Esophagus (tissue), 2 donors: ENCODE measurements at regions not wholly inside any gene's neighbourhood (a gene's known extent, or its start where the extent isn't known, plus 50 kb on each side); places are given as distances from the start of the nearest gene placed in this dataset.

Experiments used
- H3K27ac ChIP-seq, 2 donors: one replicate each; pipeline ENCODE4 v1.5.1; 2013; ENCODE audit warnings: low read depth in 2 of 2, mild to moderate bottlenecking in 2 of 2, inconsistent platforms in 1 of 2, low read length in 1 of 2, moderate library complexity in 1 of 2
- H3K27me3 ChIP-seq, 2 donors: one replicate each; pipeline ENCODE4 v1.6.1; 2013; ENCODE audit warnings: low read length in 2 of 2, control low read depth in 1 of 2, mild to moderate bottlenecking in 1 of 2; ENCODE audit not compliant: insufficient read depth in 2 of 2, control insufficient read depth in 1 of 2
- H3K36me3 ChIP-seq, 2 donors: one replicate each; pipeline ENCODE4 v1.6.1; 2013; ENCODE audit warnings: low read length in 1 of 2; ENCODE audit not compliant: control insufficient read depth in 2 of 2, insufficient read depth in 2 of 2
- H3K4me1 ChIP-seq, 2 donors: one replicate each; pipeline ENCODE4 v1.6.1; 2013; ENCODE audit warnings: low read length in 1 of 2; ENCODE audit not compliant: control insufficient read depth in 2 of 2, insufficient read depth in 2 of 2
- H3K4me3 ChIP-seq, 2 donors: one replicate each; pipeline ENCODE4 v1.5.1; 2013; ENCODE audit warnings: low read length in 2 of 2, mild to moderate bottlenecking in 2 of 2, low read depth in 1 of 2, moderate library complexity in 1 of 2
- H3K9me3 ChIP-seq, 2 donors: one replicate each; pipeline ENCODE4 v1.6.1; 2013; ENCODE audit warnings: mild to moderate bottlenecking in 2 of 2, low read depth in 1 of 2, low read length in 1 of 2, moderate library complexity in 1 of 2; ENCODE audit not compliant: control insufficient read depth in 2 of 2, insufficient read depth in 1 of 2
- WGBS, 2 donors: extraction: QIAGEN DNeasy Blood & Tissue Kit; methylation state at CpG; one replicate each; pipeline ENCODE4 v1.1.7; 2013; 5-methylcytosine and 5-hydroxymethylcytosine counted together
- donor health status: healthy with polysubstance abuse.
- donor health status: Bipolar disorder and iron deficiency.

GRCh38 chr2:150020221-150020620 lies 432.6 kb upstream of the MMADHC start:
- no peaks in the 10 kb centered on the region for H3K36me3 ChIP-seq
- no peak overlapping the region for H3K4me3 ChIP-seq
- H3K27ac ChIP-seq, result no peak overlapping the region
- no peaks in the 10 kb centered on the region for H3K27me3 ChIP-seq
- WGBS, 2 donors, result 83 to 87% methylated on average over 1 of the region's 1 CpG
- no peaks in the 10 kb centered on the region for H3K4me1 ChIP-seq
- H3K9me3 ChIP-seq, result no peaks in the 10 kb centered on the region

GRCh38 chr2:150019063-150019462 lies 431.5 kb upstream of the MMADHC start:
- no peak overlapping the region for H3K4me3 ChIP-seq
- no peaks in the 10 kb centered on the region for H3K9me3 ChIP-seq
- 93 to 97% methylated on average over 3 of the region's 3 CpGs for WGBS, 2 donors
- no peaks in the 10 kb centered on the region for H3K36me3 ChIP-seq
- no peaks in the 10 kb centered on the region for H3K27me3 ChIP-seq
- H3K27ac ChIP-seq, result no peak overlapping the region
- no peaks in the 10 kb centered on the region for H3K4me1 ChIP-seq

DNA sequence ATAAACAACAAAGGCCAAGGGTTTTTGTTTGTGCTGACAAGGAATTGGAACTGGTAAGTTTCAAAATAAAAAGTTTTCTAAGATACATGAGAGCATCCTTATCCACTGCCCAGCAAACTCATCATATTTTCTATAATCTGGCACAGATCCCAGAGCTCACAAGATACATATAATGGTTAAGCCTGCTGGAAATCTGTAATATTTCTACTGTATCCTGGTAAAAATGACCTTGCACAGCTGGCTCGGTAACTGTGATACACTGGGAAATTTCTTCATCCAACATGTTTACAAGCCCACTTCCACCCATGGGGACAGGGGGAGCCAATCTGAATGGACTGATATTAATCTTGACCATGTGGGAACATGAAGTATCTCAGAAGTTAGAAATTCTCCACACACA lies 425.4 kb upstream of the MMADHC start:
- Histone ChIP-seq H3K27ac (no peak overlapping the region), H3K27me3 (no peaks in the 10 kb centered on the region), H3K9me3 (no peaks in the 10 kb centered on the region), H3K4me1 (no peaks in the 10 kb centered on the region), H3K4me3 (no peak overlapping the region), H3K36me3 (no peaks in the 10 kb centered on the region)
- 70 to 75% methylated on average over 1 of the region's 1 CpG for whole genome bisulfite sequencing, 2 donors

- Histone ChIP-seq H3K9me3 (no peaks in the 10 kb centered on the region), H3K27ac (no peak overlapping the region), H3K4me1 (no peaks in the 10 kb centered on the region), H3K36me3 (no peaks in the 10 kb centered on the region), H3K4me3 (no peak overlapping the region), H3K27me3 (no peaks in the 10 kb centered on the region)
- 75 to 79% methylated on average over 3 of the region's 3 CpGs for WGBS, 2 donors
Observed at GRCh38 chr2:150011161-150011730, 423.7 kb upstream of the MMADHC start.

GRCh38 chr2:150008901-150009300 lies 421.3 kb upstream of the MMADHC start:
- H3K4me1 ChIP-seq, result no peaks in the 10 kb centered on the region
- no peaks in the 10 kb centered on the region for H3K36me3 ChIP-seq
- H3K27ac ChIP-seq, result no peak overlapping the region
- WGBS, 2 donors, result 91 to 95% methylated on average over 1 of the region's 1 CpG
- no peaks in the 10 kb centered on the region for H3K27me3 ChIP-seq
- no peak overlapping the region for H3K4me3 ChIP-seq
- no peaks in the 10 kb centered on the region for H3K9me3 ChIP-seq

DNA sequence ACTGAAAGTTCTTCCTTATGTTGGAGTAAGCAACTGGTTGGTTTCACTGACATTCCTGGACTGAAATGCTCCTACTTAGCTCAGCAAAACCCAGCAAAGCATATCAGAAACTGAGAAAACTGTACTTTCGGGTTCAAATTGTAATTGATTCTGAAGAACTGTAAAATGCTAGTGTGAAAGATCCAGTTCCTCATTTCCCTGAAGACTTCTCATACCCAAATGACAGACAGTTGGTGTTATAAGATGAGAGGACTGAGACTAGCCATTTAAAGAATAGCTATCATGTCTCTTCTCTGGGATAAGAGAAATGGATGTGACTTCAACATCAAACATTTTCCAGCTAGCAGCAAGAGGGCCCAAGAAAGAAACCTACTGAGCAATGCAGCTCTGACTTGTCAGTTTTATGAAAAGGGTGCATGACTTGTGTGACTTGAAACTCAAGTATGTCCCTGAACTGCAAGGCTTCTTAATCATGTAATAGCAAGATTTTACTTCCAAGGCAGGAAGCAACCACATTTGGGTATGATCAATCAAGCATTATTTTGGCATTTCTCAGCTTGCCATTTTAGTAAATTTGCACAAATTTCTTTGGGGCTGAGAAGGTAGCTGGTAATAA lies 420.3 kb upstream of the MMADHC start:
- no peaks in the 10 kb centered on the region for H3K9me3 ChIP-seq
- 81 to 98% methylated on average over 1 of the region's 1 CpG for WGBS, 2 donors
- H3K4me3 ChIP-seq, result no peak overlapping the region
- H3K4me1 ChIP-seq, result no peaks in the 10 kb centered on the region
- H3K36me3 ChIP-seq, result no peaks in the 10 kb centered on the region
- H3K27ac ChIP-seq, result no peak overlapping the region
- no peaks in the 10 kb centered on the region for H3K27me3 ChIP-seq

- Histone ChIP-seq H3K4me1 (no peaks in the 10 kb centered on the region), H3K36me3 (no peaks in the 10 kb centered on the region), H3K4me3 (no peak overlapping the region), H3K27ac (no peak overlapping the region), H3K27me3 (no peaks in the 10 kb centered on the region), H3K9me3 (no peaks in the 10 kb centered on the region)
- WGBS, 2 donors, result 76 to 79% methylated on average over 4 of the region's 4 CpGs
Observed at GRCh38 chr2:150006591-150006990, 419.0 kb upstream of the MMADHC start.

- no peaks in the 10 kb centered on the region for H3K9me3 ChIP-seq
- 95 to 96% methylated on average over 1 of the region's 1 CpG for WGBS, 2 donors
Observed at GRCh38 chr2:150003544-150003943, 416.0 kb upstream of the MMADHC start.

GRCh38 chr2:150001788-150002187 lies 414.2 kb upstream of the MMADHC start:
- no peaks in the 10 kb centered on the region for H3K9me3 ChIP-seq
- H3K4me3 ChIP-seq, result no peak overlapping the region
- 73 to 75% methylated on average over 4 of the region's 4 CpGs for whole genome bisulfite sequencing, 2 donors
- H3K4me1 ChIP-seq, result no peaks in the 10 kb centered on the region
- no peak overlapping the region for H3K27ac ChIP-seq
- no peaks in the 10 kb centered on the region for H3K36me3 ChIP-seq
- no peaks in the 10 kb centered on the region for H3K27me3 ChIP-seq

More at GRCh38 chr2:150003544-150003943, 416.0 kb upstream of the MMADHC start:
- Histone ChIP-seq H3K27ac (no peak overlapping the region), H3K27me3 (no peaks in the 10 kb centered on the region), H3K4me3 (no peak overlapping the region), H3K4me1 (no peaks in the 10 kb centered on the region), H3K36me3 (no peaks in the 10 kb centered on the region)

- WGBS, 2 donors, result 81 to 82% methylated on average over 3 of the region's 3 CpGs
- Histone ChIP-seq H3K4me3 (no peak overlapping the region), H3K36me3 (no peaks in the 10 kb centered on the region), H3K27ac (no peak overlapping the region), H3K27me3 (no peaks in the 10 kb centered on the region), H3K9me3 (no peaks in the 10 kb centered on the region), H3K4me1 (no peaks in the 10 kb centered on the region)
Observed at GRCh38 chr2:149996901-149997300, 409.3 kb upstream of the MMADHC start.
